ENCODE measurements at regions not wholly inside any gene's neighbourhood (a gene's known extent, or its start where the extent isn't known, plus 50 kb on each side); places are given as distances from the start of the nearest gene placed in this dataset.

GRCh38 chr5:105640328-105640727 is 2030.4 kb downstream of the EFNA5 start:
- no peak overlapping the region for H3K23ac ChIP-seq (ENCODE audit: low read depth, low read length)
- H3K14ac ChIP-seq (replicated peaks; ENCODE audit: low read depth, low read length), result no peak overlapping the region
- dilution Hi-C loops (cut with HindIII; ENCODE audit: low sequenced_read_pairs, unreplicated experiment), result no loop called here
- no peaks in the 10 kb centered on the region for H3K9me1 ChIP-seq (ENCODE audit: insufficient read depth, low read length)
- no peak overlapping the region for H3K4me2 ChIP-seq (ENCODE audit: low read depth, low read length)
- BruUV-seq (replicated peaks), result no TSS peak
- H4K91ac ChIP-seq (ENCODE audit: insufficient read depth, low read depth, low read length), result no peak overlapping the region
- ChIA-PET POLR2A (ENCODE audit: unreplicated experiment) (no interaction called here), CTCF (no interaction called here)
- DNase-seq, result no peak
- H2AK5ac ChIP-seq (ENCODE audit: low read depth, low read length), result no peak overlapping the region
- in situ Hi-C loops (cut with MboI; ENCODE audit: low sequenced_read_pairs), result no loop called here
- WGBS, 2 experiments (ENCODE audit: extremely low coverage in 2 of 2, insufficient read length in 1 of 2), result 93% methylated on average over 5 of the region's 14 CpGs; no CpG with 5 or more reads in 1 of the 2 experiments
- peaks cover 12% of the 10 kb centered on the region for H3K9me3 ChIP-seq (ENCODE audit: control insufficient read depth, insufficient read depth, low read length)
- H2AK9ac ChIP-seq (replicated peaks; ENCODE audit: low read depth, low read length, poor library complexity), result no peak overlapping the region
- no peak overlapping the region for H3K18ac ChIP-seq (ENCODE audit: low read depth, low read length)
- no peak overlapping the region for H2AFZ ChIP-seq (replicated peaks; ENCODE audit: low read length, poor library complexity)
- TF ChIP-seq SMC3 (IDR thresholded peaks at IDR 0.05; ENCODE audit: low read depth, low read length) (no peak), CEBPB (IDR thresholded peaks at IDR 0.05; ENCODE audit: low read depth, low read length) (no peak), CHD1 (IDR thresholded peaks at IDR 0.05; ENCODE audit: low read depth, low read length) (no peak), POLR2A (IDR thresholded peaks at IDR 0.05; ENCODE audit: low read depth, low read length) (no peak), BHLHE40 (IDR thresholded peaks at IDR 0.05; ENCODE audit: low read depth, low read length) (no peak), MXI1 (IDR thresholded peaks at IDR 0.05; ENCODE audit: borderline replicate concordance, low read depth, low read length) (no peak), ELK1 (IDR thresholded peaks at IDR 0.05; ENCODE audit: borderline replicate concordance, low read depth, low read length) (no peak), RCOR1 (IDR thresholded peaks at IDR 0.05; ENCODE audit: insufficient replicate concordance, low read length) (no peak), RAD21 (IDR thresholded peaks at IDR 0.05; ENCODE audit: low read length) (no peak), RFX5 (IDR thresholded peaks at IDR 0.05; ENCODE audit: low read depth, low read length) (no peak), CTCF (conservative IDR thresholded peaks at IDR 0.05; ENCODE audit: low read depth, low read length) (no peak), FOS (IDR thresholded peaks at IDR 0.05; ENCODE audit: low read depth, low read length) (no peak), USF2 (IDR thresholded peaks at IDR 0.05; ENCODE audit: low read depth, low read length) (no peak)
- H3K36me3 ChIP-seq (ENCODE audit: control insufficient read depth, insufficient read depth, low read length), result no peaks in the 10 kb centered on the region
- H3K9ac ChIP-seq (ENCODE audit: low read depth, low read length), result no peak overlapping the region
- H3K79me1 ChIP-seq (ENCODE audit: low read depth in 1 of 2, low read length in 2 of 2), result no peaks in the 10 kb centered on the region
- H2BK120ac ChIP-seq (ENCODE audit: low read depth, low read length), result no peak overlapping the region
- no peak overlapping the region for H4K8ac ChIP-seq (ENCODE audit: low read depth in 2 of 2, low read length in 2 of 2)
- no peaks in the 10 kb centered on the region for H3K4me1 ChIP-seq (ENCODE audit: control insufficient read depth, insufficient read depth, low read length)
- no peaks in the 10 kb centered on the region for H3K27me3 ChIP-seq (ENCODE audit: control insufficient read depth, insufficient read depth, low read length)
- intact Hi-C loops (cut with micrococcal nuclease), result no loop called here
- H4K20me1 ChIP-seq (ENCODE audit: insufficient read depth, low read length), result no peaks in the 10 kb centered on the region
- ATAC-seq (ENCODE audit: low read depth), result no peak
- no peak overlapping the region for H4K5ac ChIP-seq (ENCODE audit: low read depth, low read length)
- no peak overlapping the region for H2BK20ac ChIP-seq (ENCODE audit: low read depth, low read length)
- H2BK15ac ChIP-seq (ENCODE audit: low read depth, low read length), result no peak overlapping the region
- no peak overlapping the region for H3K4ac ChIP-seq (ENCODE audit: low read depth, low read length)
- no peak overlapping the region for H3K27ac ChIP-seq (ENCODE audit: insufficient read depth, low read length)
- no peak overlapping the region for H3K56ac ChIP-seq (ENCODE audit: extremely low read depth, insufficient read depth, low read length)
- no peak overlapping the region for H2BK5ac ChIP-seq (ENCODE audit: low read depth, low read length, poor library complexity, severe bottlenecking)
- H3K4me3 ChIP-seq (ENCODE audit: insufficient read depth, low read depth, low read length), result no peak overlapping the region

Measured in IMR-90 (cell line).